Left renal pelvis (tissue), 4 donors: ENCODE measurements at regions not wholly inside any gene's neighbourhood (a gene's known extent, or its start where the extent isn't known, plus 50 kb on each side); places are given as distances from the start of the nearest gene placed in this dataset.
"Not testable (repeated sequence)": the region's sequence is repeated elsewhere in the genome, so short reads cannot be mapped to it uniquely, and the experiment has no call there.

Source experiments
- DNase-seq, 4 donors: peaks; one replicate each; pipeline ENCODE4 v3.0.0-alpha.2; 2013; ENCODE audit warnings: low read depth in 4 of 4, low spot score in 3 of 4

DNA sequence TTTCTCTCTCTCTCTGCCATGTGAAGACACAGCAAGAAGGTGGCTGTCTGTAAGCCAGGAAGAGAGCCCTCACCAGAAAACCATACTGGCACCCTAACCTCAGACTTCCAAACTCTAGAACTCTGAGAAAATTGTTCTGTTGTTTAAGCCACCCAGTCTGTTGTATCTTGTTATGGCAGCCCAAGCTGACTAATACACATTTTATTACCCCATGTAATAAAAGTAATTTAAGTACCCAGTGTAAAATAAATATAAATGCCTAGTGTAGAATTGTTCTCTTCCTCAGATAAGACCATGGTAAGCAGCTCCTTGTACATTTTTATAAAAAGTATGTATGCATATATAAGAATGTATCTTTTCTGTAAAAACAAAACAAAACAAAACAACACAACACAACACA lies 119.7 kb downstream of the DTL start:
- DNase-seq: no peak

DNA sequence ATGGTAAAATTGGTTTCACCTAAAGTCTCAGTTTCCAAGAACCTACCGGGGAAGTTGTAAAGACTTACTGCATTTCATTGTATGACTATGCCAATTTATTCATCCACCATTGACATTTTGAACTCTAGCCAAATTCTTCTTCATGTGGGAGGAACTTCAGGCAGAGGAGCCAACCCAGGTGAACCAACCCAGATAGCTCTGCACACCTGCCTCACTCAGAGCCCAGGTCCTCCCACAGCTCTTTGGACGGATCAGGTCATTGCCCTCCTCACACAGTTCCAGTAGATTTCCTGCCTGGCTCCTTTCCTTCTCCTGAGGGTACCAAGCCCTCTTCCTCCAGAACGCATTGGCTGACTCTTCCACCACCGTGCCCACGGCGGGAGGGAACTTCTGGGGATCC lies 121.7 kb downstream of the DTL start:
- no peak for DNase-seq

DNA sequence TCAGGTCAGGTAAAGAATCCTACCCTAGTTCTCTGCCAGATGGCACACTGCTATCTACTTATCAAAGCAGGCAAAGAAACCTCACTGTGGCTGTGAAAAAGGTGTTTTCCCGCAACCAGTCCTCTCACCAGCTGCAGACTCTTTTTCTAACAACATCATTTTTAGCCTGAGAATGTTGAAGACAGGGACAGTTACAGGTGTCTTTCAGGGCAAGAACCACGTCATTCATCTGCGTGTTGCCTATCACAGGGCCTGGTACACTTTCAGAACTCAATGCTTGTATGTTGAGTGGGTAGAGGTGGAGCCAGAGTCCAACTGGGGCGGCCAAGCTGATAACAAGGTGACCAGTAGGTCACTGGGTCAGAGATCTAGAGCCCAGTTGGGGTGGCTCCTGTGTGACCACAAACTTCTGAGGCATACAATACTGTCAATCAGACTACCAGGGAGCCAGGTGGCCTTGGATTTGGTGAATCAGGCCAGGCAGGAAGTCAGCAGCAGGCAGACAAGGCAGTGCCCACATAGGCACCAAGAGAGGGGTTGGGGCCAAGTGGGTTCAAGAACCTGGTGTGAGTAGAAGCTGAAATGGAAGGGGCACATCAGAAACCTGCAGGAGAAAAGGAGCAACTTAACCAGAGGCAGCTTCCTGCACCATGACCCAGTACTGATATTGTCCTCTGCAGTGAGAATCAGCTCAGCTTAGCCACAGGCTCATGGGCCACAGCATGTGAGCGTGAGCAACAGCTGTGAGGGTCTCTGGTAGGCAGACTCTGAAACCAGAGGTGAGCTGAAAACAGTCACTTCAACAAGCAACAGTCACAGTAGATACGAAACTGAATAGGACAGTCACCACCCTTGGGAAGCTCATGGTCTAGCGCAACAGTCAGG lies 123.6 kb downstream of the DTL start:
- DNase-seq: no peak

DNA sequence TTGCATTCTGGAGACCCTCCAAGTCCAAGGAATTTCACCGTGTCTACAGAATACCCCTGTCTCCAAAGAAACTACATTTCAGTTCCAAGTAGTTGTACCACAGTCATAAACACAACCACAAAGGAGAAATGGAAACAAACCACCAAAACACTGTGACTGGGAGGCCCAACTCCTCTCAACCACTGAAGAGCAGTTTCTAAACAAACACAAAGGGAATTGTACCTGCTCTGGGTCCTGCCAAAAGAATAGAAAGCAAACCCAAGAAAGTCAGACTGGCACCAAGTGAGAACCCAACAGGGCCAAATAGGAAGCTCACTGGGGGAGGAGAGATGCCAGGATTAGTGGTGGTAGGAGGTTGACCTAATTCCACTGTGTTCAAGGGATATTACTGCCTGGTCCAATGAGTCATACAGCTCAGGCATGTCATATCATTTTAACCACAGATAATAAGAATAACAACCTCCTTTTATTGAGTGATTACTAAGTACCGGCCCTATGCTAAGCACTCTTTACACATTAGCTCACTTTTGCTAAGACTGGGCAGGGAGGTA lies 123.9 kb upstream of the PPP2R5A start:
- no peak for DNase-seq

DNA sequence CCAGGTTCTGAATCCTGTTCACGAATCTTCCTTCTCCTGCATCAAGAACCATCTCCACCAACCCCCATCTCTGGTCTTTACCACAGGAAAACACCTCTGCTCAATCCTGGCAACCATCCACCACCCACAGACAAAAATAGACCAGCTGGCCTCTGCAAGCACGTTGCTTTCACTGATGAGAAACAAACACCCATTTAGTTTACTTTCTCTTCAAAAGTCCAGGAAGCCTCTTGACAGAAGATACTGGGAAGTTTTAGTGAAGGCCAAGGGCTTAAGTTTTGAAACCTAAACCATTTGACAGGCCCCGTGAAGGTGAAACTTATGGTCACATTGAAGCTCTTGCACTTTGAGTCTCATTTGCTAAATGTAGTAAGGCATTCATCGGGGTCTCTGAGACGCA lies 122.6 kb upstream of the PPP2R5A start:
- no peak for DNase-seq

DNA sequence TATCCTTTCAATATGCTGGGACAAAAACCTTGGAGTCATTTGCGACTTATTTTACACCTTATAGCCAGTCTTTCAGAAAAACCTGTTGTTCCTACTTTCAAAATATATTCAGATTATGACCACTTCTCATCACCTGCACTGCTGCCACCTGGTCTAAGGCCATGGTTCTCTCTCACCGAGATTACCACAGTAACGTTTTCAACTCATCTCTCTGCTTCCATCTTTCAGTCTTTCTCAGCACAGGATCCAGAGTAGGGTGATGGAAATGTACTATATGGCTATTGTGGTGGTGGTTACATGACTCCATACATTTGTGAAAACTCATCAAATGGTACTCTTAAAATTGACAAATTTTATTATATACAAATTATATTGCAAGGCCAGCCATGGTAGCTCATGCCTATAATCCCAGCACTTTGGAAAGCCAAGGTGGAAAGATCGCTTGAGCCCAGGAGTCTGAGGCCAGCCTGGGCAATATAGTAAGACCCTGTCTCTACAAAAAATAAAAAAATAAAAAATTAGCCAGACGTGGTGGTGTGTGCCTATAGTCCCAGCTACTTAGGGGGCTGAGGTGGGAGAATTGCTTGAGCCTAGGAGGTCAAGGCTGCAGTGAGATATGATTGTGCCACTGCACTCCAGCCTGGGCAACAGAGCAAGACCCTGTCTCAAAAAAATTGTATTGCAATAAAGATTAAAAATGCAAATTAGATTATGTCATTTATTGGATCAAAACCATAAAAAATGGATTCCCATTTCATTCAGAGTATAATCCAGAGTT lies 120.9 kb upstream of the PPP2R5A start:
- DNase-seq: no peak

DNA sequence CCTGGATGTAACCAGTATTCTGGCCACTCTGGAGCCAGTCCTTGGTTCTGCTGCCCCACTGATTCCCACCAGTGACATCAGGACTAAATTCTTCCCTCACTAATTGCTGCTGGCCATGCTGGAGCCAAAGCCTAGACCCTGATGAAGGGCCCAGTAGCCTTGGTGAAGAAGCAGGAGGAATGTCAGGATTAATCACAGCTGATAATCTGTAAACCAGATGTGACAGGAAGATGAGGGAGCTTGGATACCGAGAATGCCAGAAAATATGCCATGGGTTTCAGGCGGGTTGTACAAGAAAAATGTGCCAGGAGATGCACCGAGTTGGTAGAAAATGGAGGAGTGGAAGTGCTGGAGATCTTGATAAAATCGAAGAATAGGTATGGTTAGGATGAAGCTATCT lies 119.0 kb upstream of the PPP2R5A start:
- no peak for DNase-seq

DNA sequence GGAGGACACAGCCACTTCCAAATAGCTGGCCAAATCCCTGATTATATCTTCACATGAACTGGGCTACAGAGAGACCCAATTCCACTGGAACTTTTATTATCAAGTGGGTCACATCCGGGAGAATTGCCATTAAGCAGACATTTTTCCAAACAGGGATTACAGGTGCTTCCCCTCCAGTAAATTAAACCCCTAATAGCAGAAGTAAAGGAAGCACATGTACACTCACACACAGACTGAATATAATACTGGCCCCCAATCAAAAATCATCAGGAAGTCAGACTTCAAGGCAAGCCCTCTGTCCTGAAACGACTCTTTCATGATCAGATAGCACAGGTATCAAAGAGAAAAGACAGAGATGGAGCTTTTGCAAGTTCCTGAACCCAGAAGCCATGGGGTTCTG lies 118.6 kb upstream of the PPP2R5A start:
- no peak for DNase-seq

DNA sequence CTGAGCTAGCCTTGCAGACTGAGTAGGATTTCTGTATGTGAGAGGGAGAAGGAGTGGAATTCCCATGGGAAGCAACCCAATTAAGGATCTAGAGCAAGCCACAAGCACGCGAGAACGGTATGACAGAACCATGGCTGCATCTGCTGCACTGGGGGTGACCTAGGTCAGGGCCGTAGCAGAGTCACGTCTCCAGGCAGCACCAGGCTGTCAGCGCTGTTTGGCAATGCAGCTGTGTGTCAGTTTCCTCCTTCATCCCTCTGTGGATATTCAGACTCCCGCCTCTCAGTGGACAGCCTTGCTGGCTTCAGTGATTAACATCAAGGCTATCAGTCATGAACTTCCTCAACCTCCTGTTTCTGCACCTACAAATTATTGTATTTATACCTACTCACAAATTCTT lies 118.1 kb upstream of the PPP2R5A start:
- no peak for DNase-seq

DNA sequence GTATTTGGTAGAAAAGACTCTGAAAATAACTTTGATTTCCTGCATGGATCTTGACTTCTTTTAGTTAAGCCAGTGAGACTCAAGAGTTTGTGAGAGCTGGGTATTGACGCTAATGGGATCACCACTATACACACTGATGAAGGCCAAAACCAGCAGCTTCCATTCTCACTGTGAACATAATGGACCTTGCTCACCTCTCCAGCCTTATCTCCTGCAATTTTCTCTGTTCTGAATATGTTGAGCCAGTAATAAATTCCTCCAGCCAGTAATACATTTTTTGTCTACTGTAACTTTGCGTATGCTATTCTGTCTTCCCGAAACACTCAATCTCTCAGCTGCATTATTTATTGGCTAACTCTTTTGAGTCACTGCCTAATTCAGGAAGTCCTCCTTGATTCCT lies 111.6 kb upstream of the PPP2R5A start:
- DNase-seq: no peak

DNA sequence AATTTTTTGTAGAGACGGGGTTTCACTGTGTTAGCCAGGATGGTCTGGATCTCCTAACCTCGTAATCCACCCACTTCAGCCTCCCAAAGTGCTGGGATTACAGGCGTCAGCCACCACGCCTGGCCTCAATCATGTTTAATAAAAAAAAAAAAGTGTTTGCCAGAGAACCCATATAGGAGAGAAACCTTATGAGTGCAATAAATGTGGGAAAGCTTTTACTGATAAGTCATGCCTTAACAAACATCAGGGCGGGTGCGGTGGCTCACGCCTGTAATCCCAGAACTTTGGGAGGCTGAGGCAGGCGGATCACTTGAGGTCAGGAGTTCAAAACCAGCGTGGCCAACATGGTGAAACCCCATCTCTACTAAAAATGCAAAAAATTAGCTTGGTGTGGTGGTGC lies 110.9 kb upstream of the PPP2R5A start:
- not testable (repeated sequence) for DNase-seq

DNA sequence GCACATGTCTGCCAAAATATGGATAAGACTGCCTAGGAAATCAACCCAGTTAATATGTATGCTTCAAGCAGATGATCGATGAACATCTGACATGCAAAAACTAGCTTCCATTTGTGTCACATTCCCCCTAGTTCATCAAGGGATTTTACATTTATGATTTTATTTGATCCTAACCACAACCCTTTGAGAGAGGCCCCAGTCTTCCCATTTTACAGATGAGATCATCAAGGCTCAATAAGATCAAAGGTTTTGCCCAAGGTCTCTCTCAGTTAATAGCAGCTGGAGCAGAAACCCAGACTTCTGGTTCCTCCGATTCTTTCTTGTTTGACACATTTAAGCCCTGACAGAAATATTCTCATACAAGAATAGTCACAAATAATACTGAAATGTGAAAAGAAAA lies 107.7 kb upstream of the PPP2R5A start:
- no peak for DNase-seq

DNA sequence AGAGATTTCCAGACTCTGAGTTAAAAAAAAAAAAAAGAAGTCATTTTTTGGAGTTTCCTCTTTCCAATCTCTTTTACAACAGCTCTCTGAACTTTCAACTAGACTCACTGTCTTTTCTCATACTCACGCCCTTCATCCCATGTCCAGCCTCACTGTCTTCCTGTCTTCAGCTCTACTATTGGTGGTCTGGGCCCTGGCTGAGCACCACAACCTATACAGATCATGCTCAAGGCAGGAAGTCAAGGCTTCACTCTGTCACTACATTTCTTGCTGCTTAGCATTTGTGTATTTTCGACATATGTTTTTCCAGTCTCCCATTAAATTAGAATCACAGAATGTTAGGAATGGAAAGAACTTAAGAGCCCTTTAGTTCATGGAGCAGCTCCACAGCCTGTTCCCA lies 106.4 kb upstream of the PPP2R5A start:
- no peak for DNase-seq

DNA sequence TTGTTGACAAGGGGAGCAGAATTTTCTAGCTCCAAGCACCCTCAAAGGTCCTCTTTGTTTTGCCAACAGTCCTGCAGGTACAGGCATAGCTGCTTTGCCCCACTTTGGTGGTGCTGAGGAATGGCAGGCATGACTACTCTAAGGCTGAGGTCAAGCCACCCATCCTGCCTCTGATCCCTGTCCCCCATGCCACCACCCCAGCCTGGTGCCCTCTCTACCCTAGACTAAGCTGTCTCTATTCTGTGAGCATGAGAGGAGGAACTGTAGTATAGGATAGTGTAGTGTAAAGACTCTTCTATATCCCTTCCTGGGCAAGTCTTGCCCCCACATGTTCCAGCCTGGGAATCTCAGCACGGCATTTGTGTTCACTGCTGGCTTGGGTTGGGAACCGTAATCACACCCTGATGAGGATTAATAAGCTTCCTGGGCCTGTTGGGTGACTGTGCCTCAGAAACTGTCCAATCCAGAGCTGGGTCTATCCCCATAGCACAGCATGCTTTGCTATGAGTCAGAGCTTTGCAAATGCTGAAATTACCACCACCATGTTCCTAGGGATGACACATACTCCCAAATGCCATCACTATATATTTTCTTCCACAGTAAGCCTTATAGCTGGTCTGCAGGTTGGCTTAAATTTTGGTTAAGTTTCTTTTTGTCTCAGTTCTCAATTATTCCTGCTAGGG lies 105.7 kb upstream of the PPP2R5A start:
- DNase-seq: no peak

DNA sequence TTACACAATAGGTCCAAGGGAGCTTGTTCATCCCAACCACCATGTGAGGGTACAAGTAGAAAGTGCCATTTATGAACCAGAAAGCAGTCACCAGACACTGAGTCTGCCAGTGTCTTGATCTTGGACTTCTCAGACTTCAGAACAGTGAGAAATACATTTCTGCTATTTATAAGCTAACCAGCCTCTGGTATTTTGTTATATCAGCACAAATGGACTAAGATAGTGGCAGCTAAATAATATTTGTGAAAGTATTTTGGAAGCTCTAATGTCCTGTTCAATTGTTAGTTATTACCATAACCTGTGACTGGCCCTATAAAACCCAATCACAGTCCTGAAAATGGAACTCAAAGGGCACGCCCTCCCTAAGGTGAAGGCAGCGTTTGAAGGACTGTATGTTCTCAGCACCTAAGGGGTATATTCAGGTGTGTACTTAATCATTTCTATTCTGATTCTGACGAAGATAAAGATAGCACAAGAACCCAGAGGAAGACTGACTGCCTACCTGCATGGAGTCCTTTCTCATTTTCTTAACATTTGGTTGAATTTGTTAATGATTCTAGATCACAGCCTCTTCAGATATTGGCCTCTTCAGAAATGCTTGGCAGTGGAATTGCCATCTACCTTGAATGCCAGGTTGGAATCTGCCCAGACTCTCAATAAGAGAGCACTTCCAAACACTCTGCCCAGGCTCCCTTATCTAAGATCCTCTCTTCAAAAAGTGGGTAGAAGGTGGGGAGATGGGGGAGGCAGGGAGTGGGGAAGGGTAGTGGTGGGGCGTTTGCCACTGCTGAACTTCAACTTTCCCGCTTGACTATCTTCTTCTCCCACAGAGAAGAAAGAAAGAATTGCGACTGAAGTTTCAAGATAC lies 104.0 kb upstream of the PPP2R5A start:
- no peak for DNase-seq

DNA sequence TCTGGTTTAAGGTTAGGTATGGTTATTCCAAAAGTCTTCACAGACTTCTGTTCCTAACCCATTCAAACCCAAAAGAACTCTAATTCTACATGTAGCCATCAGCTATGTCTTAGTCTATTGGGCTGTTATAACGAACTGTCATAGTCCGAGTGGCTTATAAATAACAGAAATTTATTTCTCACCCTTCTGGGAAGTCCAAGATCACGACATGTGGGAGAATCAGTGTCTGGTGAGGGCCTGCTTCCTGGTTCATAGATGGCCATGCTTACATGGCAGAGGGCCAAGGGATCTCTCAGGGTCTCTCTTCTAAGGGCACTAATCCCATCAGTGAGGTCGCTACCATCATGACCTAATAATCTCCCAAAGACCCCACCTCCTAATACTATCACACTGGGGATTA lies 103.0 kb upstream of the PPP2R5A start:
- no peak for DNase-seq

DNA sequence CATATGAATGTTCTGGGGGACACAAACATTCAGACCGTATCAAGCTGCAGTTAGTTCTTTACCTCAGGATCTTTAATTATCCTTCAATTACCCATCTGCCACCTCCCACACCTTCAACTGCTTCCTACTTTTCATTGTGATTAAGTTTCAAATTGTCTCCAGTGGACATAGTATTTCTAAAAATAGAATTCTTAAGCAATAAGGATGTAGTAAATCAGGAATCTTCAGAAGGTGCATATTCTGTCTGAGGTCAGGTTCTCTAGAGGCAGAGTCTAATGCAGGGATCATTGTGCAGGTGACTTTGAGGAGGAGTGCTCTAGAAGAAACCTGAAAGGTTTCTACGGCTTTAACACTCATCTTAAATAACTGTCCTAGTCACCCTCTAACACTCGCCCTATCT lies 102.6 kb upstream of the PPP2R5A start:
- DNase-seq: no peak

DNA sequence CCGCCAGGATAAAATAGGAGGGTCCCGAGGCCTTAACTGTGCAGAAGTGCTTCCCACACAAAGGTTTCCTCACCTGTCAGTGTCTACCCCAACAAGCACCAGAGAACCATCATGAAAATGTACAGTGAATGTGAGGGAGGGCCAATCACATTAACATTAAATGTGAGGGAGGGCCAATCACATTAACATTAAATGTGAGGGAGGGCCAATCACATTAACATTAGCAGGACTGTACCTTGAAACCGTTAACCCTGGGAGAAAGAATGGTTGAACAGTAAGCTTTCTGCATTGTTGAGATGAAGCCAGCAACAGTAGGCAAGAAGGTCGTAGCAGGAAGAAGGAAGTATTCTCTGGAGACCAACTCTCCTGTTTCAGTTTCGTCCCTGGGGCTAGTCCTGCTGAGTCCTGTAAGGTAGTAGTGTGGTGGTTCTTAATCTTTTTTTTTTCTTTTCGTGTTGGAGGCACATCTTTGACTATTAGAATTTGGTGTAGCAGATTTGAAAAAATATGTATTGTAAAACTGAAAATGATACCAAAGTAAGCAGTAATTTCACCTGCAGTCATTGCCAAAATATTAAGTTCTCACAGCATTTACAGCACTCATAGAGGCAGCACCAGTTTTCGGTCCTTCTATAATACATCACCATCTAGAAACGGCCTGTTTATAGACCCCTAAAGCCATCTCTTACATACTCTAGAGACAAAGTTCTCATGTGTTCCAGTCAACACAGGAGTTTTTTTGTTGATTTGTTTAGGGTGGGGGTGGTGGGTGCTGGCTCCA lies 98.6 kb upstream of the PPP2R5A start:
- DNase-seq: no peak

DNA sequence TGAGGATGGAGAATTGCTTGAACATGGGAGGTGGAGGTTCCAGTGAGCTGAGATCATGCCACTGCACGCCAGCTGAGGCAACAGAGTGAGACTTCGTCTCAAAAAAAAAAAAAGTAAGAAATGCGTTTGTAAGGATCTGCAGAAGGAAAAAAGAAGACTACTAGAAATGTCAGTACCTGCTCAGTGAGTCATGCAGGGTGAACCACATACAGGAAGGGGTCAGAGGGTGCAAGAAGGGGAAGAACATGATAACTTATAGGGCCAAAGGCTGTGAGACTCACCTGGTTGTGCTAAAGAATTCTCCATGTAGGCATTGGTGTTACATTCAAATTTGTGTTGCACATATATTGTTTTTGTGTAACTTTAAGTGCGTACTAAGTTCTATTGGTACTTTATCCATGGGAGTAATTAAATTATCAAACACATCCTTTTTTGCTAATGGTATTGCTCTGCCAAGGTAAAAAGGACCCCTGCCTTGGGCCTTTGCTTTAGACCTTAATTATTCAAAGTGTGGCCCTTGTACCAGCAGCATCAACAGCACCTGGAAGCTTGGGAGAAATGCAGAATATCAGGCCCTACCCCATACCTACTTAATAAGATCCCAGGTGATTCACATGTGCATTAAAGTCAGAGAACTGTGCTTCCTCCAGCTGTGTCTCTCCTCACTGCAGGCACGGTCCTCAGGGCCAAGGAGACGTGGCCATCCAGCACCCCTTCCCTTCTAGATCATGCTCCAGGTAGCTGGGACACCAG lies 96.4 kb upstream of the PPP2R5A start:
- DNase-seq: no peak
